GM12872 (cell line): ENCODE measurements at regions not wholly inside any gene's neighbourhood (a gene's known extent, or its start where the extent isn't known, plus 50 kb on each side); places are given as distances from the start of the nearest gene placed in this dataset.

Source experiments
- TF ChIP-seq, protein P1 (sequence below): IDR thresholded peaks from 3 replicates; pipeline ENCODE4 v1.5.1; 2011; ENCODE audit warnings: low read depth, mild to moderate bottlenecking, low read length, moderate library complexity; ENCODE audit not compliant: insufficient read depth

DNA sequence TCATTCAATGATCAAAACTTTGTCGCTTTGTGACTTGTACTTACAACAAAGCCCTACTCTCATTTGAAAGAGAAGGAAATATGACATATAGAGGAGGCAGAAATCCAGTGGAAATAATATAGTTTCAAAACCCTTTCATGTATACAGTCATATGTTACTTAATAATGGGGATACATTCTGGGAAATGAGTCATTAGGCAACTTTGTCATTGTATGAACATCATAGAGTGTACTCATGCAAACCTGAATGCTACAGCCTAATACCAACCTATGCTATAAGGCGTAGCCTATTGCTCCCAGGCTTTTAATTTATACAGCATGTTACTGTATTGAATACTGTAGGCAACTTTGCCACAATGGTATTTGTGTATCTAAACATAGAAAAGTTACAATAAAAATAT lies 69.0 kb upstream of the SMC2 start:
- TF ChIP-seq, protein P1, sequence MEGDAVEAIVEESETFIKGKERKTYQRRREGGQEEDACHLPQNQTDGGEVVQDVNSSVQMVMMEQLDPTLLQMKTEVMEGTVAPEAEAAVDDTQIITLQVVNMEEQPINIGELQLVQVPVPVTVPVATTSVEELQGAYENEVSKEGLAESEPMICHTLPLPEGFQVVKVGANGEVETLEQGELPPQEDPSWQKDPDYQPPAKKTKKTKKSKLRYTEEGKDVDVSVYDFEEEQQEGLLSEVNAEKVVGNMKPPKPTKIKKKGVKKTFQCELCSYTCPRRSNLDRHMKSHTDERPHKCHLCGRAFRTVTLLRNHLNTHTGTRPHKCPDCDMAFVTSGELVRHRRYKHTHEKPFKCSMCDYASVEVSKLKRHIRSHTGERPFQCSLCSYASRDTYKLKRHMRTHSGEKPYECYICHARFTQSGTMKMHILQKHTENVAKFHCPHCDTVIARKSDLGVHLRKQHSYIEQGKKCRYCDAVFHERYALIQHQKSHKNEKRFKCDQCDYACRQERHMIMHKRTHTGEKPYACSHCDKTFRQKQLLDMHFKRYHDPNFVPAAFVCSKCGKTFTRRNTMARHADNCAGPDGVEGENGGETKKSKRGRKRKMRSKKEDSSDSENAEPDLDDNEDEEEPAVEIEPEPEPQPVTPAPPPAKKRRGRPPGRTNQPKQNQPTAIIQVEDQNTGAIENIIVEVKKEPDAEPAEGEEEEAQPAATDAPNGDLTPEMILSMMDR = no peak

DNA sequence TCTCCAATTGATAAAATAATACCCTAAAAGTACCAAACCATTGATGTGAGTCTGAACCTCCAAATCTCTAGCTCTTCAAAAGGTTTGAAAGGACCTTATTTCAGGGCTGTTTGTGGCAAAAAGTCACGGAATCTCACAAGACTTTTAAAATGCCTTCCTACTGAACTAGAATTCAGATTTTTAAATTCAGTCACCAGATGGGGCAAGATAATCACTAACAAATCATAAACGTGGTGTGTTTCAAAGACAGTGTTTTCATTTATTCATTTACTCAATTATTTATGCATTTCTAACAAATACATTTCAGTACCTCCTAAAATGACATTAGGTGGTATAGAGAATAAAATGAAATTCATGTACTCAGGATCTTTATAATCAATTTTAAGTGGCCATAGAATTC lies 68.2 kb upstream of the SMC2 start:
- TF ChIP-seq, protein P1 = no peak

DNA sequence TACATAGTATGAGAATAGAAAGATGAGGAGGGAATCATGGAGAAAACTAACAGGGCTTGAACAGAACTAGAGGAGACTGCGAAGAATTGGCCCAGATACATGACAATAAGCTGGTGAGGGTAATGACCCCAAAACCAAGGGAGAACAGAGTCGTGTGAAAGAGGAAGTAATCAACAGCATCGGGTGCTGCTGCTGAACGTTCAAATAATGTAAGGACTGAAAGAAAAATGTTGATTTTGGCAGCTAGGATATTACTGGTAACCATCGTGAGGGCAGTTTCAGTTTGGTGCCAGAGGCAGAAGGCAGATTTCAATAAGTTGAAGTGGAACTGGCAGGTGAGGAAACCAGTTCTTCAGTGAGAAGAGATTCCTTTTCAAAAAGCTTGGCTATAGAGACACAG lies 66.8 kb upstream of the SMC2 start:
- TF ChIP-seq, protein P1 = no peak

DNA sequence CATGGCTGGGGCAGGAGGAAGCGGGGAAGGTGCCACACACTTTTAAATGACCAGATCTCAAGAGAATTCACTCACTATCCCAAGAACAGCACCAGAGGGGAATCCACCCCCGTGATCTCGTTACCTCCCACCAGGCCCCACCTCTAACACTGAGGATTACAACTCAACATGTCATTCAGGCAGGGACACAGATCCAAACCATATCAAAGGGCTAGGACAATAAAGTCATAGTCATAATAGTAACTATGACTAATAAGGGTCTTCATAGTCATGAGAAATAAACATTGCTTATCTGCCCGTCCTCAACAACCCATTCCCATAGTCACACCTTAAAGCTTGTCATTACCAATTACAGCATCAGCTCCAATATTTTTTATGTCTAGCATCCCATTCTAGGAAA lies 65.3 kb upstream of the SMC2 start:
- TF ChIP-seq, protein P1 = no peak
